ENCODE measurements at regions not wholly inside any gene's neighbourhood (a gene's known extent, or its start where the extent isn't known, plus 50 kb on each side); places are given as distances from the start of the nearest gene placed in this dataset.

DNA sequence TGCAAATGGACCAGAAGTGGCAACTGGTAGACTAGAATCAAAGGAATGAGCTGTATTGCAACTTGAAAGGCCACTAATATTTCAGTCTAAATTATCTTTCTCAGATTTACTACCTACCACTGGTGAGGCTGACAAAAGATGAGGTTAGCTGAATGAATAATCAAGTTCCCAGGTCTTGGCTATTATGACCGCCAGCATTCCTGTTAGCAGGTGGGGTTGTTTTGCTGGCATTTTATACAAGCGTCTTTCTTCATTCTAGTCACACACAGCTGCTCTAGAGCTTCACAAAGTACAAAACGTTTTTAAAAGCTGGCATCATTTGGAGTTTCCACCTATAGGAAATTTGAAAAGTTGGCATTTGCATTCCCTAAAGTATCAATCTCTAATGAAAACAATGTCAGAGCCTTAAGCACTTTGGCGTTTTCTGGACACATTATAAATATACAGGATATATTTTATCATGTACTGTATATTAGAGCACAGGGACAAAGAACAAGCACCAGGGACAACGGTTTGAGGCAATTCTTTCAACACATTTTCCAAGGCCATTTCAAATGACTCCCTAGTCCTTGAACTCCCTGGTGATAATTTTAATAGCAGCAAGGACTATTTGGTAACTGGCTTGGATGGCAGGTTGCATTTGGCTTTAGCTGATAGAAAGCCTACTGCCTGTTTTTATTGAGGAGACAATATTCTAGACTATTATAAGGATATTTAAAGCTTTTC is 410.2 kb upstream of the CHST9 start:
- TF ChIP-seq POLR2A (IDR thresholded peaks at IDR 0.05; ENCODE audit: low read depth, low read length), result no peak
- TF ChIP-seq, protein P1, sequence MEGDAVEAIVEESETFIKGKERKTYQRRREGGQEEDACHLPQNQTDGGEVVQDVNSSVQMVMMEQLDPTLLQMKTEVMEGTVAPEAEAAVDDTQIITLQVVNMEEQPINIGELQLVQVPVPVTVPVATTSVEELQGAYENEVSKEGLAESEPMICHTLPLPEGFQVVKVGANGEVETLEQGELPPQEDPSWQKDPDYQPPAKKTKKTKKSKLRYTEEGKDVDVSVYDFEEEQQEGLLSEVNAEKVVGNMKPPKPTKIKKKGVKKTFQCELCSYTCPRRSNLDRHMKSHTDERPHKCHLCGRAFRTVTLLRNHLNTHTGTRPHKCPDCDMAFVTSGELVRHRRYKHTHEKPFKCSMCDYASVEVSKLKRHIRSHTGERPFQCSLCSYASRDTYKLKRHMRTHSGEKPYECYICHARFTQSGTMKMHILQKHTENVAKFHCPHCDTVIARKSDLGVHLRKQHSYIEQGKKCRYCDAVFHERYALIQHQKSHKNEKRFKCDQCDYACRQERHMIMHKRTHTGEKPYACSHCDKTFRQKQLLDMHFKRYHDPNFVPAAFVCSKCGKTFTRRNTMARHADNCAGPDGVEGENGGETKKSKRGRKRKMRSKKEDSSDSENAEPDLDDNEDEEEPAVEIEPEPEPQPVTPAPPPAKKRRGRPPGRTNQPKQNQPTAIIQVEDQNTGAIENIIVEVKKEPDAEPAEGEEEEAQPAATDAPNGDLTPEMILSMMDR (IDR thresholded peaks at IDR 0.05; ENCODE audit: extremely low read depth in 1 of 2, insufficient read depth in 1 of 2, low read depth in 1 of 2, low read length in 2 of 2), result no peak
- no peak for TF ChIP-seq GATA2 (IDR thresholded peaks at IDR 0.05; ENCODE audit: insufficient read depth, insufficient read length, low read depth, low read length)
- TF ChIP-seq POLR2AphosphoS5 (IDR thresholded peaks at IDR 0.05; ENCODE audit: insufficient read depth, low read depth, low read length), result no peak
- no peak for TF ChIP-seq MYC (IDR thresholded peaks at IDR 0.05; ENCODE audit: low read depth, low read length)
- no peak for TF ChIP-seq FOS (IDR thresholded peaks at IDR 0.05; ENCODE audit: borderline replicate concordance, insufficient read depth, low read length)
- TF ChIP-seq JUN (IDR thresholded peaks at IDR 0.05; ENCODE audit: borderline replicate concordance, insufficient read depth, insufficient read length, low read depth), result no peak
- TF ChIP-seq, protein P2, sequence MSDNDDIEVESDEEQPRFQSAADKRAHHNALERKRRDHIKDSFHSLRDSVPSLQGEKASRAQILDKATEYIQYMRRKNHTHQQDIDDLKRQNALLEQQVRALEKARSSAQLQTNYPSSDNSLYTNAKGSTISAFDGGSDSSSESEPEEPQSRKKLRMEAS (IDR thresholded peaks at IDR 0.05; ENCODE audit: insufficient read depth, insufficient read length), result no peak
- TF ChIP-seq EZH2 (IDR thresholded peaks at IDR 0.05; ENCODE audit: borderline replicate concordance, low read depth, low read length, severe bottlenecking), result no peak
- no TSS peak for BruUV-seq (replicated peaks)
- H3K9me3 ChIP-seq (replicated peaks; ENCODE audit: control insufficient read depth, insufficient read depth, low read length), result no peaks in the 10 kb centered on the region
- no peaks in the 10 kb centered on the region for H3K79me2 ChIP-seq (ENCODE audit: control insufficient read depth, insufficient read depth, low read length)
- no peak overlapping the region for H2AFZ ChIP-seq (ENCODE audit: low read depth, low read length)
- H3K27me3 ChIP-seq (ENCODE audit: control insufficient read depth in 2 of 2, insufficient read depth in 2 of 2, low read length in 2 of 2), result no peaks in the 10 kb centered on the region
- dilution Hi-C loops (cut with MboI; ENCODE audit: extremely low pct_ligation_motif_present, low sequenced_read_pairs), result no loop called here
- POLR2A ChIA-PET, result no interaction called here
- DNase-seq (ENCODE audit: low read depth, low spot score), result no peak
- intact Hi-C loops (cut with micrococcal nuclease), result loop anchor here (5.0 kb wide), 1 partner anchor 578 kb away; no protein-coding TSS in a partner anchor
- H3K4me2 ChIP-seq (ENCODE audit: insufficient read depth, low read length), result no peak overlapping the region
- no peaks in the 10 kb centered on the region for H3K4me1 ChIP-seq (ENCODE audit: control insufficient read depth, extremely low read depth, insufficient read depth, low read length)
- CTCF ChIA-PET, result interaction anchor here (0.8 to 5.5 kb wide), 4 partner anchors 9 to 1211 kb away, joined by 3 to 39 read pairs (median 12); no protein-coding TSS in a partner anchor
- H3K9me1 ChIP-seq (replicated peaks; ENCODE audit: control insufficient read depth, extremely low read depth, insufficient read depth, low read length), result no peaks in the 10 kb centered on the region
- no peak overlapping the region for H3K9ac ChIP-seq (replicated peaks; ENCODE audit: extremely low read depth, insufficient read depth, low read length)
- no peak overlapping the region for H3K27ac ChIP-seq (ENCODE audit: insufficient read depth, low read depth, low read length)
- H4K20me1 ChIP-seq (replicated peaks; ENCODE audit: control insufficient read depth, extremely low read depth, insufficient read depth, low read length), result no peaks in the 10 kb centered on the region
- no peak overlapping the region for H3K4me3 ChIP-seq (replicated peaks in 1 of 3; ENCODE audit: insufficient read depth in 1 of 3, low read depth in 1 of 3, low read length in 3 of 3)
- no peaks in the 10 kb centered on the region for H3K36me3 ChIP-seq (ENCODE audit: control insufficient read depth in 2 of 2, extremely low read depth in 1 of 2, insufficient read depth in 2 of 2, low read length in 2 of 2)
- FAIRE-seq, result no peak
